NCI-H1092 (cell line): ENCODE measurements at regions not wholly inside any gene's neighbourhood (a gene's known extent, or its start where the extent isn't known, plus 50 kb on each side); places are given as distances from the start of the nearest gene placed in this dataset.
"Not testable (repeated sequence)": the region's sequence is repeated elsewhere in the genome, so short reads cannot be mapped to it uniquely, and the experiment has no call there.

Experiments used
- DNase-seq: peaks from one replicate; lab custom pipeline; 2025; lab: John Stamatoyannopoulos, UW

DNA sequence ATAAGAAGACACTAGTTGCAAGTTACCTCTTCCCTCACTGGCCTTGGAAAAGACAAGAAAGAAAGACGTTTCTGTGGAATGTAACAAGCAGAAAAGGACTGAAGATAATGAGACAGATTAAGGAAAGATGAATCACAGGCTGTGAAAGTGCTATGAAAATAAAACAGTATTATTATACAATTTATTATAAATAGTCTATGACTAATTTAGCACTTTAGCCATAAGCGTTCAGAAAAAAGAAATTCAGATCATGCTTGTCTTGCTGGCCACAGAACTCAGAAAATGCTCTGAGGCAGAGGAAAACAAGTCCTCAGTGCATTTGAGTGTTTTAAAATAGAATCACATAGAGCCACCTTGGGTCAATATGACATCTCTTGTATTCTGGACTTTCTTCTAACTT lies 174.8 kb upstream of the NBPF9 start:
- DNase-seq: not testable (repeated sequence)

DNA sequence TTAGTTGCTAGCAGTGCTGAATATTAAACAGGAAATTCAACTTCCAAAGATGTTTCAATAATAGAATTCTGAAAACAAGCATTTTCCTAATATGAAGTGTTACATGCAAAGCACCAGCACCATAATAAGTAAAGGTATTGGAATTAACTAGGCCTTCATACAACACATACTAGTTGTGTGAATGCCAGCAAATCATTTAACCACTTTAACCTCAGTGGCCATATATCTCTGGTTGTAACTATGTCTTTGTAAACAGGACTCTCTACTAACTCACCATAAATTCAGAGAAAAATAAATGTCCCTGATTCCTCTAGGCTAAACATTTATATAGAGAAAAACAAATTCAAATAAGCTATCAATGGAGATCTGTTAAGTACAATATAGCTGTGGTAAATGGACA lies 175.7 kb upstream of the NBPF9 start:
- not testable (repeated sequence) for DNase-seq

DNA sequence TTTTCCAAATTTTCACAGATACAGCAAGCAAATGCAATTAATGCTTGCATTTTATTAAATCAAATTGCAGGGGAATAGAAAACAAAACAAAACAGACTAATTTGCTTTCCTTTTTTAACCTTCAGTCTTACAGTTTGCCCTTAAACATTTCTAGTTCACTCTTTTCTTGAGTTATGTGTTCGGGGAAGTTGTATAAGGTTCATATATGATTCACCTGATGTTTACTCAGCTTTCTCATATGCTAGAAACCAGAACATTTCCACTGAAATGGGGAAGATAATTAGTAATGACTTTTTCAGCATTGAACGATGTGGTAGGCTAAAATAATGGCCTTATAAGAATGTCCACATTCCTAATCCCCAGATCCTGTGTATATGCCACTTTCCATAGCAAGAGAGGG lies 176.2 kb upstream of the NBPF9 start:
- DNase-seq: not testable (repeated sequence)

- DNase-seq: not testable (repeated sequence)
Observed at GRCh38 chr1:149284773-149285172, 181.4 kb upstream of the NBPF9 start.

- DNase-seq: not testable (repeated sequence)
Observed at GRCh38 chr1:149285205-149285604, 181.9 kb upstream of the NBPF9 start.

DNA sequence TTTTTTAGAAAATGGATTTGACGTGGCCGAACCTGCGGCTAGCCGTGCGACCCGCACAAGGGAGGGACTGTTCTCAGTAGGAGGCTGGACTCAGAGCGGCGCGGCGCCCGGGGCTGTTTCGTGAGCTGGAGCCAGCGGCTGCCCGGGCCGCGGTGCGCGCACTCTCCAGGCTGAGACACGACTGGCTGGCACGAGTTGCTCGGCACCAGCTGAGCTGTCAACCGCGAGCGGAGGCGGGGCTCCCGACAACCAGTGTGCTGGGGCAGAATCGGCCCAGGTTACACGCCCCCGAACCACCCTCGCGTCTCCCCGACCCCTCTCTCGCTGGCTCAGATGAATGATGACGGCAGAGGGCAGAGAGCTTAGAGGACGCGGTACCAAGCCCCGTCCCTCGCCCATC lies 182.3 kb upstream of the NBPF9 start:
- not testable (repeated sequence) for DNase-seq

GRCh38 chr1:149288580-149288979 lies 185.2 kb upstream of the NBPF9 start:
- DNase-seq: not testable (repeated sequence)

DNA sequence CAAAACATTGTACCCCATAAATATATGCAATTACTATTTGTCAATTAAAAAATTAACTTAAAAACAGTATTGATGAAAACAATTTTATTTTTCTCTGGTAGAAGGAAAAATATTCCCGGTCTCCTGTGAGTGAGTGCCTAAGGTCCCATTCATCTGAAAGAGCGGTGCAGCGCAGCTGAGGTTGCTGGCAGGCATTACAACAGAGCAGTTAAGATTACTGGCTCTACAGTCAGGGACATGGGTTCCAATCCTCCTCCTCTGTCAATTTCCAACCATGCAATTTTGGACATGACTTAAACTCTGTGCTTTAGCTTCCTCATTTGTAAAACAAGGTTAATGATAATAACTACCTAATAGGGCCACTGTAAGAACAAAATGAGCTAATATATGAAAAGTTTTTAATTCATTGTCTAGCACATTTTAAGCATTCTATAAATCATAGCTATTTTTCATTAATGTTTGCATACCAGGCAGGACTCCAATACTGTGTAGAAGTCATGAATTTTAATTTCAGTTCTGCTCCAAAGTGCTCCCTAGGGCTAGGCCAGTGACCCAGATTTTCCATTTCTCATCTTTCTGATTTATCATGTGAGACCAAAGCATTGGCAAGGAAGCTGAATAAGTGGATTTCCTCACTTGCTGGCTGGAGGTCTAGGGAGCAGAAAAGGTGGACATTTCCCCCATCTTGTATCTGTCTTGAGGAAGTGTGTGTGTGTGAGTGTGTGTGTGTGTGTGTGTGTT lies 174.2 kb upstream of the NBPF19 start:
- not testable (repeated sequence) for DNase-seq

DNA sequence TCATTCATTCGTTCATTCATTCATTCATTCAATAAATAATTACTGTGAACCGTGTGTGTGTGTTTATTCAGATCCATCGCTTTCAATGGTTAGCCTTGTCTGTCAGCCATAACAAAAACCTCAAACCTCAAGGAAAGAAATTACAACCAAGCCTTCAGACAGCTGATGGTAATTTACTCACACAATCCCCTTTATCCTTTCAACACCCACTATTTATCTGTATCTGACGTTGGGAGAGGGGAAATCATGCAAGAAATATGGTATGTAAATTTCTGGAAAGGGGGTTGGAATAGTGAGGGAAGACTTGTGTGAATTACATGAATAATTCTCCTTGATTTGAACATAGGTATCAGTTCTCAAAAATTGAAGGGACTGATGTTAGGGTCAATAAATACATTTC lies 173.6 kb upstream of the NBPF19 start:
- not testable (repeated sequence) for DNase-seq

- DNase-seq: not testable (repeated sequence)
Observed at GRCh38 chr1:149304796-149305195, 170.0 kb upstream of the NBPF19 start.

DNA sequence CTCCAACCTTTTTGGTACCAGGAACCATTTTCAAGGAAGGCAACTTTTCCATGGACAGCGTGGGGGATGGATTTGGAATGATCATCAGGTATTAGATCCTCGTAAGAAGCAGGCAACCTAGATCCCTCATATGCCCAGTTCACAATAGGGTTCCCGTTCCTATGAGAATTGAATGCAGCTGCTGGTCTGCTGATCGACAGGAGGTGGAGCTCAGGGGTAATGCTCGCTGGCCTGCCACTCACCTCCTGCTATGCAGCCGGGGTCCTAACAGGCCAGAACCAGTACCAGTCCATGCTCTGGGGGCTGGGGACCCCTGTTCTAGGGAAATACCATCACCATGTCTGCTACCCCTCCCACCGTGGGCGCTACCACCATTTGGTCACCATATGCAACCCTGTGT lies 167.2 kb upstream of the NBPF19 start:
- not testable (repeated sequence) for DNase-seq

- not testable (repeated sequence) for DNase-seq
Observed at GRCh38 chr1:149314921-149315320, 159.9 kb upstream of the NBPF19 start.

GRCh38 chr1:149320971-149321731 lies 153.7 kb upstream of the NBPF19 start:
- not testable (repeated sequence) for DNase-seq

- not testable (repeated sequence) for DNase-seq
Observed at GRCh38 chr1:149321732-149322016, 153.2 kb upstream of the NBPF19 start.

GRCh38 chr1:149330081-149330335 lies 144.8 kb upstream of the NBPF19 start:
- not testable (repeated sequence) for DNase-seq

DNA sequence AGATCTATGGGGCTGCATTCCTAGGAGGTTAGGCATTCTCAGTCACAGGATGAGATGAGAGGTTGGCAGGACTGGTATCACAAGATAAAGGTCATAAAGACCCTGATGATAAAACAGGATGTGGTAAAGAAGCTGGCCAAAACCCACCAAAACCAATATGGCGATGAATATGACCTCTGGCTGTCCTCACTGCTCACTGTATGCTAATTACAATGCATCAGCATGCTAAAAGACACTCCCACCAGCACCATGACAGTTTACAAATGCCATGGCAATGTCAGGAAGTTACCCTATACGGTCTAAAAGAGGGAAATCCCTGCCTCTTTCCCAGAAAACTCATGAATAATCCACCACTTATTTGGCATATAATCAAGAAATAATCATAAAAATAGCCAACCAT lies 138.8 kb upstream of the NBPF19 start:
- DNase-seq: not testable (repeated sequence)

DNA sequence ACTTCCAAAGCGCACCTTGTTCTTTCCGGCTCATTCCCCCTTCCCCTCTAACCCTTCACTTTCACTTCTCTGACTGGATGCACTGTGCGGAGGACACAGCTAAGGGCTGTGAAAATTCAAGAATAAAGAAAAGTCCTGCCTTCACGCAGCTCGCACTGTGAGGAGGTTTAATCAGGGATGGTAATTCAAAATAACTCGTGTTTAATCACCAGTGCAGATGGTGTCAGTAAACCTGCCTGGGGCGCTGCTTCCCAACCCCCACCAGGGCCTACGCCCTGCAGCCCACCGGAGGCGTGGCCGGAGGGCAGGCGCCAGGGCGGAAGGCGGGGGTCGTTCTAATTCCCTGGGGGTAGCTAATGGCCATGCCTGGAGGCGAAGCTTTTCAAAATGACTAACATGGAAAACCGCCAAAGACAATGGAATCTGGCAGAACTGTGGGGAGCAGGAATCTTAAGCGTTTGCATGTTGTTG lies 136.6 kb upstream of the NBPF19 start:
- not testable (repeated sequence) for DNase-seq

- not testable (repeated sequence) for DNase-seq
Observed at GRCh38 chr1:149338698-149339097, 136.1 kb upstream of the NBPF19 start.

- not testable (repeated sequence) for DNase-seq
Observed at GRCh38 chr1:149349448-149349847, 125.4 kb upstream of the NBPF19 start.

DNA sequence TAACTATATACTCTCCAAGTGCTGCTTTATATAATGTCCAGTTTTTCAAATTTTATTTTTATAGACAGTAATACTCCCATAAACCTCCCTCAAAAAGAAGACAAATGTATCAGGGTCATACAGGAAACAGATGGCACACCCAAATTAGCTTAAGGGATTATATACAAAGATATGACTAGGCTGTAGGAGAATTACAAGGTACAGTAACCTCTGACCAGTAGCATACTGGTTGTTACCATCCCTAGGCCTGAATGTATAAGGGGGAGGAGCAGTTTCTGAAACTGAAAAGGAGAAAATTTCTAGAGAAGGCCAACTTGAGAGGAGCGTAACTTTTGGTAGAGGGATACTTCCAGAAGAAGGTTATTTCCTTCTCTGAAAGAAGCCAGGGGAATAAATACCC lies 122.6 kb upstream of the NBPF19 start:
- not testable (repeated sequence) for DNase-seq

DNA sequence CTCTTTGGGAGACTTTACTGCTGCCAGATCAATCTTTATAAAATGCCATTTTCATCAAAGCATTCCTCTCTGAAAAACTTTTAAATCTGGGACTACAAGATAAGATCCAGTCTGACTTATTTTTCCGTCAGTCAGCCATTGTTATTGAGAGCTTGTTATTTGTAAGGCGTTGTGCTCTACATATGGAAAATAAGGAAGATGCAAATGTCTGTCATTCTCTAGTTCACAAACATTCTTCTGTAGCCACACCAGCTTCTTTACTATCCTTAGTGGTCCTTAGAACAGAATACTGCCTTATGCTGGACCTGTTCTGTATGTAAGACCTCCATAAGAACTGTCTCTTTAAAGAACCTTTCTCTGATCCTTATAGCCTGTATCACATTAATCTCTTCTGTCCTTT lies 120.3 kb upstream of the NBPF19 start:
- DNase-seq: not testable (repeated sequence)

- DNase-seq: not testable (repeated sequence)
Observed at GRCh38 chr1:149355748-149356147, 119.1 kb upstream of the NBPF19 start.

DNA sequence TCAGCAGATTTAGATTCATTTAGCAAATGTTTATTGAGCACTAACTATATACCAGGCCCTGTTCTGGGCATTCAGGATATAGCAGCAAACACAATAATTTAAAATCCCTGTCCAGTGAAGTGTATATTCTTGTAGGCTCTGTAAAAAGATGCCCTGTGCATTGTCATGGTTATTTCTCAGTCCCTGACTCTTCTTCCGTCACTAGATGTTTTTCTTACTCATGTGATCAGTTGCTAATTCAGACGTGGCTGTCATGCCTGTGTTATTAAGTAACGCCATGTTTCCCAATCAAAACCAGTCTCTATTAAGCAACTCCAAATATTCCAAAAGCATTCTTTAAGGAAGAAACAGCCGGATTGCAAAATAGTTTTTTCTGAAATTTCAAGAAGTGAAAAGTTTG lies 118.7 kb upstream of the NBPF19 start:
- DNase-seq: not testable (repeated sequence)

GRCh38 chr1:149360351-149360750 lies 114.5 kb upstream of the NBPF19 start:
- not testable (repeated sequence) for DNase-seq
